Effector memory CD8-positive, alpha-beta T cell (primary cell): ENCODE measurements at regions not wholly inside any gene's neighbourhood (a gene's known extent, or its start where the extent isn't known, plus 50 kb on each side); places are given as distances from the start of the nearest gene placed in this dataset.
"Not testable (repeated sequence)": the region's sequence is repeated elsewhere in the genome, so short reads cannot be mapped to it uniquely, and the experiment has no call there.

Source experiments
- ATAC-seq: fragments of 150-1000 bp; cut with Tn5 transposase; replicated peaks from 2 replicates; pipeline ENCODE4 v1.10.0; 2021; ENCODE audit warnings: mild to moderate bottlenecking, moderate library complexity
- DNase-seq, 3 experiments: peaks; one replicate each; pipeline ENCODE4 v3.0.0; 2021
- H3K27ac Mint-ChIP-seq, 2 donors: one replicate each; pipeline ENCODE4 v1.8.0; 2022; ENCODE audit warnings: mild to moderate bottlenecking in 2 of 2, mixed read lengths in 2 of 2, moderate library complexity in 2 of 2
- H3K27me3 Mint-ChIP-seq, 2 donors: one replicate each; pipeline ENCODE4 v1.8.0; 2022; ENCODE audit warnings: mixed read lengths in 2 of 2
- H3K36me3 Mint-ChIP-seq: one replicate; pipeline ENCODE4 v1.8.0; 2022; ENCODE audit warnings: mild to moderate bottlenecking, moderate library complexity, mixed read lengths; ENCODE audit not compliant: insufficient read depth
- H3K4me1 Mint-ChIP-seq, 2 donors: one replicate each; pipeline ENCODE4 v1.8.0; 2022; ENCODE audit warnings: low read depth in 2 of 2, mixed read lengths in 2 of 2
- H3K4me3 Mint-ChIP-seq, 2 donors: one replicate each; pipeline ENCODE4 v1.8.0; 2022; ENCODE audit warnings: mild to moderate bottlenecking in 2 of 2, mixed read lengths in 2 of 2, moderate library complexity in 2 of 2
- H3K9me3 Mint-ChIP-seq, 2 donors: one replicate each; pipeline ENCODE4 v1.8.0; 2022; ENCODE audit warnings: mixed read lengths in 2 of 2

- no peaks in the 10 kb centered on the region for H3K27me3 Mint-ChIP-seq
- DNase-seq (no peak), ATAC-seq (no peak)
- peaks cover 0 to 5% of the 10 kb centered on the region in 2 donors for H3K9me3 Mint-ChIP-seq
- no peaks in the 10 kb centered on the region for H3K36me3 Mint-ChIP-seq
- H3K4me1 Mint-ChIP-seq = no peaks in the 10 kb centered on the region
- H3K4me3 Mint-ChIP-seq = no peak overlapping the region
- no peak overlapping the region for H3K27ac Mint-ChIP-seq
These were observed 772.0 kb upstream of the CCDC179 start for GRCh38 chr11:23632293-23632692.

- DNase-seq = no peak
- Mint-ChIP-seq H3K4me3 (no peak overlapping the region), H3K4me1 (no peaks in the 10 kb centered on the region), H3K9me3 (peaks cover 0 to 7% of the 10 kb centered on the region in 2 donors), H3K27me3 (no peaks in the 10 kb centered on the region), H3K36me3 (no peaks in the 10 kb centered on the region), H3K27ac (no peak overlapping the region)
- no peak for ATAC-seq
These were observed 784.2 kb upstream of the CCDC179 start for GRCh38 chr11:23644443-23644842.

DNA sequence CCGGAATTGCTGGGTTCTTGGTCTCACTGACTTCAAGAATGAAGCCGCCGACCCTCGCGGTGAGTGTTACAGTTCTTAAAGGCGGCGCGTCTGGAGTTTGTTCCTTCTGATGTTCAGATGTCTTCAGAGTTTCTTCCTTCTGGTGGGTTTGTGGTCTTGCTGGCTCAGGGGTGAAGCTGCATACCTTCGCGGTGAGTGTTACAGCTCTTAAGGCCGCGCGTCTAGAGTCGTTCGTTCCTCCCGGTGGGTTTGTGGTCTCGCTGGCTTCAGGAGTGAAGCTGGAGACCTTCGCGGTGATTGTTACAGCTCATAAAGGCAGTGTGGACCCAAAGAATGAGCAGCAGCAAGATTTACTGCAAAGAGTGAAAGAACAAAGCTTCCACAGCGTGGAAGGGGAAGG is 792.1 kb upstream of the CCDC179 start:
- not testable (repeated sequence) for ATAC-seq, H3K27me3 Mint-ChIP-seq

DNA sequence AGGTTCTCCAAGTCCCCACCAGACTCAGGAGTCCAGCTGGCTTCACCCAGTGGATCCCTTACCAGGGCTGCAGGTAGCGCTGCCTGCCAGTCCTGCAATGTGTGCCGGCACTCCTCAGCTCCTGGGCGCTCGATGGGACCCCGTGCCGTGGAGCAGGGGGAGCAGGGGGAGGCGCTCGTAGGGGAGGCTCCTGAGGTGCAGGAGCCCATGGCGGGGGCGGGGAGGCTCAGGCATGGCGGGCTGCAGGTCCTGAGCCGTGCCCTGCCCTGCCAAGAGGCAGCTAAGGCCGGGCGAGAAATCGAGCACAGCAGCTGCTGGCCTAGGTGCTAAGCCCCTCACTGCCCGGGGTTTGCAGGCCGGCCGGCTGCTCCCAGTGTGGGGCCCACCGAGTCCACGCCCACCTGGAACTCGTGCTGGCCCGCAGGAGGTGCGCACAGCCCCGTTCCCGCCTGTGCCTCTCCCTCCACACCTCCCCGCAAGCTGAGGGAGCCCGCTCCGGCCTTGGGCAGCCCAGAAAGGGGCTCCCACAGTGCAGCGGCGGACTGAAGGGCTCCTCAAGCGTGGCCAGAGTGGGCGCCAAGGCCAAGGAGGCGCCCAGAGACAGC is 792.9 kb upstream of the CCDC179 start:
- Mint-ChIP-seq H3K9me3 (peaks cover 0 to 9% of the 10 kb centered on the region in 2 donors), H3K4me3 (no peak overlapping the region), H3K27ac (no peak overlapping the region), H3K36me3 (no peaks in the 10 kb centered on the region), H3K27me3 (no peaks in the 10 kb centered on the region), H3K4me1 (no peaks in the 10 kb centered on the region)
- ATAC-seq = no peak
- DNase-seq = no peak

More for the DNA sequence above, 792.1 kb upstream of the CCDC179 start:
- H3K36me3 Mint-ChIP-seq, H3K27ac Mint-ChIP-seq, H3K9me3 Mint-ChIP-seq, H3K4me3 Mint-ChIP-seq, H3K4me1 Mint-ChIP-seq, DNase-seq: not testable (repeated sequence)

DNA sequence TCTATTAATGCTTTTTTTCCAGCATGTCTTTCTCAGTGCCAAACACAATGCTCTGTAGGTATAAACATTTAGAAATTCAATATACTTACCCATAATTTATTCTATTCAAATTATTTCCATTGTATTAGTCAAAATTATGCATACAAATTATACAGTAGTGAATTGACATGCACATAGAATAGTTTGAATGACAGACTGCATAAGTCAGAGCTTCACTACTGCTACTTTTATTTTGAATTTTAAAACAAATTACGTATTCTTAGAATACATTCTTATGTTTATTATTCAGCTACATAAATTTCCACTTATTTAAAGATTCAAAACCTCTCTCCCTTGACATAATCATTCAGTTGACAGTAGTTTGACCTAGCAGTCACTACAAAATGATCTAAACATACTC is 808.0 kb upstream of the CCDC179 start:
- peaks cover 6 to 7% of the 10 kb centered on the region in 2 donors for H3K9me3 Mint-ChIP-seq
- H3K4me3 Mint-ChIP-seq = no peak overlapping the region
- H3K36me3 Mint-ChIP-seq = no peaks in the 10 kb centered on the region
- H3K27me3 Mint-ChIP-seq = no peaks in the 10 kb centered on the region
- no peak overlapping the region for H3K27ac Mint-ChIP-seq
- no peak for ATAC-seq
- no peak for DNase-seq
- H3K4me1 Mint-ChIP-seq = no peaks in the 10 kb centered on the region

DNA sequence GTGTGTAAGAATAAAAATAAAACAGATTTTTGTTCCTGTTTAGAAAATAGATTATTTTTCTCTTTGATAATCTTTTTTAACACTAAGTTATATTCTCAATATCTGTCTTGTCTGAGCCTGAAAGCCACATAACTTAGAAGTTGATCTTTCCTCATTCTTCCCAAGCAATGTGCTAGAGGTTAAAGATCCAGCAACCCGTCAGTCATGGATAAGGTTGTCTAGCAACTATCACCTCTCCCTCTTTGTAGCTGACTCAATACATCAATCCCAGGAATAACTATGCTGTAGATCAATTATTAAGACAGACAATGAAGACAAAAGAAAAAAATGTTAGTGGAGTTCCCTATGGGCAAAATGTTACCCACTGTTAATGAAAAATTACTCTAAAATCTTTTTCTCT is 813.1 kb upstream of the CCDC179 start:
- Mint-ChIP-seq H3K9me3 (peaks cover 0 to 10% of the 10 kb centered on the region in 2 donors), H3K36me3 (no peaks in the 10 kb centered on the region), H3K4me1 (no peaks in the 10 kb centered on the region), H3K27ac (no peak overlapping the region), H3K4me3 (no peak overlapping the region), H3K27me3 (no peaks in the 10 kb centered on the region)
- no peak for ATAC-seq
- no peak for DNase-seq

DNA sequence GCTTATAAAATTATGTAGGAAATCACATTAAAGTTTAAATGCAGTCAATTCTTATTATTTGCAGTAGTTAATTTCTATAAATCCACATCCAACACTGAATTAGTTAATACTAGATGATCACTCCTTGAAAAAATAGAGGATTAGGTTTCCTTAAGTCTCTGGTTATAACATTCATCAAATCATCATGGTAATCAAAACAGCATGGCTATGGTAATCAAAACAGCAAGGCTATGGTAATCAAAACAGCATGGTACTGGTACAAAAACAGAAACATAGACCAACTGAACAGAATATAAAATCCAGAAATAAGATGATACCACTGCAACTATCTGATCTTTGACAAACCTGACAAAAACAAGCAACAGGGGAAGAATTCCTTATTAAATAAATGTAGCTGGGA is 814.6 kb upstream of the CCDC179 start:
- Mint-ChIP-seq H3K27ac (no peak overlapping the region), H3K9me3 (peaks cover 0 to 10% of the 10 kb centered on the region in 2 donors), H3K4me1 (no peaks in the 10 kb centered on the region), H3K27me3 (no peaks in the 10 kb centered on the region), H3K4me3 (no peak overlapping the region), H3K36me3 (no peaks in the 10 kb centered on the region)
- no peak for DNase-seq
- no peak for ATAC-seq

DNA sequence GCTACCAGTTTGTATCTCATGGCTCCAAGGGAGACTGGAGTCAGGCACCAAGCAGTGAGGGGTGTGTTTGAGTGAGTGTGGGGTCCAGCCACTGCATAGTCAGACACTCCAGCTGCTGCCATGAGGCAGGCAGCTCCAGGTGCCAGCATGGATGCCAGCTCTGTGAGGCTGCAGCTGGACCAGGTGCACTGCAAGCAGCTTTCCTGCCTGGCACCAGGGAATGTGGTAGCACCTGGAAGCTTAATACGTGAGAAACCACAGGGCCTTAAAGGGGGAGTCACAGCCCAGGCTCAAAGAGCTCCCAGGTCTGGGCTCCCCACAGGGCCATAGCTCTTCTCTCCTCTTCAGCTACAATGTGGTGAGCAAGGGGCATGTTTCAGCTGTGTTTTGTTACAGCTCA is 817.8 kb upstream of the LUZP2 start:
- Mint-ChIP-seq H3K27ac (no peak overlapping the region), H3K4me3 (no peak overlapping the region), H3K4me1 (no peaks in the 10 kb centered on the region), H3K9me3 (peaks cover 0 to 9% of the 10 kb centered on the region in 2 donors), H3K27me3 (no peaks in the 10 kb centered on the region), H3K36me3 (no peaks in the 10 kb centered on the region)
- no peak for ATAC-seq
- no peak for DNase-seq

DNA sequence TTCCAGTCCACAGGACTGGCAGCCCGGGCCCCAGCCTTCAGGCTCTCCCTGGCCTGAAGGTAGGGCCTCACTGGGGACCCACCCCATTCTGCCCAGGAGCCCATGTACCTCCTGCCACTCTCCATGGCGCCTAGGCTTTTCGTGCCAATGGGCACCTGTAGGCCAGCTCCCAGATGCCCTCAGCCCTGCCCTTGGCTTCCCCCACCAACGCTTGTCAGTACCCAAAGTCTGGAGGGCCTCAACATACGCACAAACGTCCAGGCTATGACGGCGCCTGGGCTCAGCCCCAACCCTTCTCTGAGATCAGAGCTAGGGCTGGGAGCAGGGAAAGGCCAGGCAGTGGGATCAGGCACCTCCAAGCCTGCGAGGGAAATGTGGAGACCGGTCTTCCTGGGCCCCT is 816.9 kb upstream of the LUZP2 start:
- H3K4me1 Mint-ChIP-seq = no peaks in the 10 kb centered on the region
- H3K36me3 Mint-ChIP-seq = no peaks in the 10 kb centered on the region
- no peak for ATAC-seq
- no peak for DNase-seq
- H3K4me3 Mint-ChIP-seq = no peak overlapping the region
- no peaks in the 10 kb centered on the region for H3K27me3 Mint-ChIP-seq
- no peak overlapping the region for H3K27ac Mint-ChIP-seq
- peaks cover 0 to 12% of the 10 kb centered on the region in 2 donors for H3K9me3 Mint-ChIP-seq

- H3K4me3 Mint-ChIP-seq = no peak overlapping the region
- H3K36me3 Mint-ChIP-seq = no peaks in the 10 kb centered on the region
- no peak overlapping the region for H3K27ac Mint-ChIP-seq
- no peak for DNase-seq
- no peaks in the 10 kb centered on the region for H3K27me3 Mint-ChIP-seq
- no peak for ATAC-seq
- peaks cover 0 to 12% of the 10 kb centered on the region in 2 donors for H3K9me3 Mint-ChIP-seq
- no peaks in the 10 kb centered on the region for H3K4me1 Mint-ChIP-seq
These were observed 816.2 kb upstream of the LUZP2 start for GRCh38 chr11:23680488-23681230.

GRCh38 chr11:23684701-23685100 is 812.2 kb upstream of the LUZP2 start:
- Mint-ChIP-seq H3K27ac (no peak overlapping the region), H3K9me3 (peaks cover 2 to 9% of the 10 kb centered on the region in 2 donors), H3K27me3 (no peaks in the 10 kb centered on the region), H3K4me3 (no peak overlapping the region), H3K4me1 (no peaks in the 10 kb centered on the region), H3K36me3 (no peaks in the 10 kb centered on the region)
- ATAC-seq = no peak
- no peak for DNase-seq

DNA sequence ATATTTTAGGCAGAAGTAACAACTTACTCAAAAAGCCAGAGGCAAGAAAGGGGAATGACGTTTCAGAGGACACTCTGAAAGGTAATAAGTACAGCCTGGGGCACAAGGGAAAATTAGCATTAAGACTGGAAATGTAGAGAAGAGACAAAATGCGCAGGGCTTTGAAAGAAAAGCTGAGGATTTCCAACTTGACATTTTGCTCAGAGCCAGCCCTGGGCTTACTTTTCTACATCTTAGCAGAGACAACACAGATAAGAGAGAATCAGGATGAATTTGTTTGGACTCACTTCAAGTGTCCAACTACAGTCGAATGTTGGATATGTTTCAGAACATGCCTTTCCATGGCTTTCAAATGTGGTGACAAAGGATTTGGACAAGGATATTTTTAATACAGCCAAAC is 808.9 kb upstream of the LUZP2 start:
- no peak for ATAC-seq

GRCh38 chr11:23688411-23688810 is 808.4 kb upstream of the LUZP2 start:
- DNase-seq (no peak), ATAC-seq (no peak)
- Mint-ChIP-seq H3K4me1 (no peaks in the 10 kb centered on the region), H3K9me3 (peaks cover 11 to 21% of the 10 kb centered on the region in 2 donors), H3K4me3 (no peak overlapping the region), H3K36me3 (no peaks in the 10 kb centered on the region), H3K27ac (peak overlapping the region in 1 of 2 donors; percentile 6), H3K27me3 (no peaks in the 10 kb centered on the region)

More for the DNA sequence above, 808.9 kb upstream of the LUZP2 start:
- Mint-ChIP-seq H3K4me1 (no peaks in the 10 kb centered on the region), H3K36me3 (no peaks in the 10 kb centered on the region), H3K27ac (no peak overlapping the region), H3K27me3 (no peaks in the 10 kb centered on the region), H3K9me3 (peaks cover 12 to 21% of the 10 kb centered on the region in 2 donors), H3K4me3 (no peak overlapping the region)
- DNase-seq = no peak

DNA sequence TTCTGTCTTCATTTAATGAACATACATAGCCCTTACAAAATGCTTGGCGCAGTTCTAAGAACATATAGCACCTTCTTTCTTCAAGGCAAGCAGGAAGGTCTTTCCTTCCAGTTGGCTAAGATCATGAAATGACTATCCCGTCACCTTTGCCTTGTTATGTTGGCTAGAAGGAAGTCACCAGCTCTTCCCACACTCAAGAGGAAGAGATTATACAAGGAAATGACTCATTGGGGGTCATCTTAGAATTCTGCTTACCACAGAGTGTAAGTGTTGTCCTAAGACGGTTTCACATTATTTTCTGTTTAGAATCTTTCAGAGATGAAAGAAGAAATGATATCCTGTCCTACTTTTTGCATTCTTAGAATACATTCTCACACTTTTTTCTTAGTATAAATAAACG is 808.0 kb upstream of the LUZP2 start:
- Mint-ChIP-seq H3K27me3 (no peaks in the 10 kb centered on the region), H3K27ac (peak overlapping the region in 1 of 2 donors; percentile 6), H3K4me1 (no peaks in the 10 kb centered on the region), H3K9me3 (peaks cover 11 to 21% of the 10 kb centered on the region in 2 donors), H3K36me3 (no peaks in the 10 kb centered on the region), H3K4me3 (peak overlapping the region in 1 of 2 donors; percentile 27)
- no peak for DNase-seq
- ATAC-seq = peak; percentile 94
